ENCODE measurements at regions not wholly inside any gene's neighbourhood (a gene's known extent, or its start where the extent isn't known, plus 50 kb on each side); places are given as distances from the start of the nearest gene placed in this dataset.

DNA sequence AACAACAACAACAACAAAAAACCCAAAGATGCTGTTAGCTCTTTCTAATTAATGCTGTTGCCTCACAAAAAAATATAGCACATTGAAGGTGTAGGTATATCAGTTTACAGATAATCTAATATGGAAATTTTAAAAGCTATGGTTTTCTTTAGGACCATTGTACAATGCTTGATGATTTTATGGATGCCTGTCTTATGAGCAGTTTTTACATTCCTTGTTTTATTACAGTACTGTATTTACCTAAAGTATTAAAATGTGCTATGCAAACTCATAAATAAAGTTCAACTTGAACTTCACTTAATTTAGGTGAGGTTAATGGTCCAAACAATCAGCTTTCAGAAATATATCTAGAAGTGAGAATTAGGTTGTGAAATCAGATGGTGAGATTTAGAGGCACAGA, 212.2 kb upstream of the GOLIM4 start:
- TF ChIP-seq, protein P1, sequence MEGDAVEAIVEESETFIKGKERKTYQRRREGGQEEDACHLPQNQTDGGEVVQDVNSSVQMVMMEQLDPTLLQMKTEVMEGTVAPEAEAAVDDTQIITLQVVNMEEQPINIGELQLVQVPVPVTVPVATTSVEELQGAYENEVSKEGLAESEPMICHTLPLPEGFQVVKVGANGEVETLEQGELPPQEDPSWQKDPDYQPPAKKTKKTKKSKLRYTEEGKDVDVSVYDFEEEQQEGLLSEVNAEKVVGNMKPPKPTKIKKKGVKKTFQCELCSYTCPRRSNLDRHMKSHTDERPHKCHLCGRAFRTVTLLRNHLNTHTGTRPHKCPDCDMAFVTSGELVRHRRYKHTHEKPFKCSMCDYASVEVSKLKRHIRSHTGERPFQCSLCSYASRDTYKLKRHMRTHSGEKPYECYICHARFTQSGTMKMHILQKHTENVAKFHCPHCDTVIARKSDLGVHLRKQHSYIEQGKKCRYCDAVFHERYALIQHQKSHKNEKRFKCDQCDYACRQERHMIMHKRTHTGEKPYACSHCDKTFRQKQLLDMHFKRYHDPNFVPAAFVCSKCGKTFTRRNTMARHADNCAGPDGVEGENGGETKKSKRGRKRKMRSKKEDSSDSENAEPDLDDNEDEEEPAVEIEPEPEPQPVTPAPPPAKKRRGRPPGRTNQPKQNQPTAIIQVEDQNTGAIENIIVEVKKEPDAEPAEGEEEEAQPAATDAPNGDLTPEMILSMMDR (IDR thresholded peaks at IDR 0.05): no peak
- TF ChIP-seq POLR2AphosphoS5 (IDR thresholded peaks at IDR 0.05) (no peak), POLR2A (IDR thresholded peaks at IDR 0.05) (no peak), EP300 (IDR thresholded peaks at IDR 0.05) (no peak)

All from upper lobe of left lung (tissue), 4 donors.